Spleen (tissue), 7 donors: ENCODE measurements at regions not wholly inside any gene's neighbourhood (a gene's known extent, or its start where the extent isn't known, plus 50 kb on each side); places are given as distances from the start of the nearest gene placed in this dataset.

Experiments
- CTCF ChIP-seq, 11 experiments: fragments of 200-600 bp in 7 of 11; fragments of 450-650 bp in 4 of 11; sonication (generic) in 4 of 11; IDR thresholded peaks in 8 of 11; conservative IDR thresholded peaks in 3 of 11; 1 replicate in 7 of 11; 2 replicates in 4 of 11; pipeline versions ENCODE4 v1.4.0 to v1.8.0; 2016 to 2021; ENCODE audit warnings: antibody characterized with exemption in 11 of 11, inconsistent platforms in 4 of 11, mild to moderate bottlenecking in 1 of 11
- POLR2A ChIP-seq, 3 donors: fragments of 450-650 bp; IDR thresholded peaks; one replicate each; pipeline ENCODE4 v1.5.1; 2017; ENCODE audit warnings: antibody characterized with exemption in 3 of 3, mild to moderate bottlenecking in 1 of 3
- POLR2AphosphoS5 ChIP-seq, 3 donors: sonication (generic); formaldehyde crosslinking; IDR thresholded peaks; one replicate each; pipeline ENCODE4 v1.5.1; 2017; ENCODE audit warnings: antibody characterized with exemption in 3 of 3
- donor health status: DM: no; HTN: no; CAD: no; lungs with moderate emphysema.
- donor health status: DM: no; HTN: no; CAD: no.
- donor health status: DM: no; HTN: no; CAD: no.

GRCh38 chr20:51923633-51924032 lies 121.3 kb upstream of the SALL4 start:
- no peak for TF ChIP-seq CTCF (IDR thresholded peaks at IDR 0.05 in 8 of 11, conservative IDR thresholded peaks at IDR 0.05 in 3 of 11)
- TF ChIP-seq POLR2A (IDR thresholded peaks at IDR 0.05), result no peak
- TF ChIP-seq POLR2AphosphoS5 (IDR thresholded peaks at IDR 0.05), result no peak
